Activated T-helper 2 cell treated with anti-CD3 and anti-CD28 coated beads, Interferon-gamma antibody, Interleukin-2, Interleukin-4, amounts not matched to agents 10 μg/mL and 5 μg/mL and 100 μg/mL, durations not matched to agents 14 hours and 24 hours and 36 hours (primary cell): ENCODE measurements at regions not wholly inside any gene's neighbourhood (a gene's known extent, or its start where the extent isn't known, plus 50 kb on each side); places are given as distances from the start of the nearest gene placed in this dataset.

Source experiments
- DNase-seq: peaks from one replicate; pipeline ENCODE4 v3.0.0; 2021; ENCODE audit warnings: low spot score
- H3K27ac Mint-ChIP-seq: one replicate; pipeline ENCODE4 v1.8.0; 2021; ENCODE audit warnings: mixed read lengths
- H3K27me3 Mint-ChIP-seq: one replicate; pipeline ENCODE4 v1.8.0; 2021; ENCODE audit warnings: low read depth, mixed read lengths
- H3K36me3 Mint-ChIP-seq: one replicate; pipeline ENCODE4 v1.8.0; 2021; ENCODE audit warnings: low read depth, mixed read lengths
- H3K4me1 Mint-ChIP-seq: one replicate; pipeline ENCODE4 v1.8.0; 2021; ENCODE audit warnings: low read depth, mixed read lengths
- H3K4me3 Mint-ChIP-seq: one replicate; pipeline ENCODE4 v1.8.0; 2021; ENCODE audit warnings: low read depth, mild to moderate bottlenecking, moderate library complexity, mixed read lengths
- H3K9me3 Mint-ChIP-seq: one replicate; pipeline ENCODE4 v1.8.0; 2021; ENCODE audit warnings: mixed read lengths
- intact Hi-C: fragments of 100-400 bp; cut with micrococcal nuclease; formaldehyde crosslinking; loops from one replicate; pipeline ENCODE4 v1.15.1; 2023

DNA sequence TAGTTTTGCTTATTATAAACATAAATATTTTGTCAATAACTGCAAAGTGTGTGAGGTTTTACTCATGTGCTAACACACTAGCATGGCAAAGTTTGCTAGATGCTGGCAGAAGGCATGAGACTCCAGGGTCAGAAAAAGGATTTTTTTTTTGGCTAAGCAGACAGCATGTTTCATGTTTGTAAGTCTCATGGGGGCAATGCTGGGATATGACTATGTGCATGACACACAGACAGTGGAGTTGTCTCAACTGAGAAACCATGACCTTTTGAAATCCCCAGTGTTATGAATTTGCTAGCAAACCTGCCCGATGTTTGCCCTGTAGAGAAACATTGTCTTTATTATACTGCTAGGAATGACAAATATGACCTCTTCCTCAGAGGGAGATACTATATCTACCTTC lies 448.2 kb downstream of the BRINP3 start:
- Mint-ChIP-seq H3K4me3 (no peak overlapping the region), H3K9me3 (peaks cover 13% of the 10 kb centered on the region), H3K36me3 (no peaks in the 10 kb centered on the region), H3K4me1 (no peaks in the 10 kb centered on the region), H3K27ac (no peak overlapping the region), H3K27me3 (no peaks in the 10 kb centered on the region)
- DNase-seq, result no peak
- intact Hi-C loops, result no loop called here

DNA sequence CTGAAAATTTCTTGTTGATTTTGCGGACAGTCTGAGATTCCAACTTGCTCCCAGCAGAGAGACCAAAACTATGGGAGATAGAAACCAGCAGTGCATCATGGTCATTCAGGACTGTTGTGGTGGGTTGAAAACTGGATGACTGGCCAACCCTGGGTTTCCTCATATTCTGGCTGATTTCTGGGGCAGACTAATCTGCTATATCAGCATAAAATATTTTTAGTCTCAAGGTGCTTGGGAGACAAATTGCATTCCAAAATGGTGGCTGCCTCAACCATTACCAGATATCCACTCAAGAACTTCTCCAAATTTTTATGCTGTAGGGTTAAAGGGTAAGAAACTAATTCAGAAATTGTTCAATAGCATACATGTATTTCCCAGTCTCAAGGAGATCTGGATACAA lies 434.0 kb downstream of the BRINP3 start:
- no peak overlapping the region for H3K4me3 Mint-ChIP-seq
- intact Hi-C loops, result no loop called here
- DNase-seq, result no peak
- H3K4me1 Mint-ChIP-seq, result no peaks in the 10 kb centered on the region
- H3K27ac Mint-ChIP-seq, result no peak overlapping the region
- no peaks in the 10 kb centered on the region for H3K27me3 Mint-ChIP-seq
- H3K36me3 Mint-ChIP-seq, result no peaks in the 10 kb centered on the region
- H3K9me3 Mint-ChIP-seq, result peaks cover 37% of the 10 kb centered on the region

DNA sequence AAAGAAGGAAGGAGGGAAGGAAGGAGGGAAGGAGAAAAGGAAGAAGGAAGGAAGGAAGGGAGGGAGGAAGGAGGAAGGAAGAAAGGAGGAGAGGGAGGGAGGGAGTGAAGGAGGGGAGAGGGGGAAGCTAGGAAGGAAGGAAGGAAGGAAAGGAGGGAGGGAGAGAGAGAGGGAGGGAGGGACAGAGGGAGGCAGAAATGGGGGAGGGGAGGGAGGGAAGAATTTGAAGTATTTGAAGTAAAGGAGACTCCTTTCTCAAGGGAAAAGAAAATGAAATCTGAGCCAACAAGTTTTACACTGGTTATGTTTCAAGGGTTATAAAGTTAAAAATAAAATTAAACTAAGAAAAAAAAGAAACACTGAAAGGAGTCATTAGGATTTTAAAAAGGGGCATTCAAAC lies 431.4 kb downstream of the BRINP3 start:
- Mint-ChIP-seq H3K4me3 (no peak overlapping the region), H3K27me3 (no peaks in the 10 kb centered on the region), H3K36me3 (no peaks in the 10 kb centered on the region), H3K4me1 (no peaks in the 10 kb centered on the region), H3K9me3 (peaks cover 21% of the 10 kb centered on the region), H3K27ac (no peak overlapping the region)
- intact Hi-C loops, result no loop called here
- no peak for DNase-seq
